ENCODE measurements at regions not wholly inside any gene's neighbourhood (a gene's known extent, or its start where the extent isn't known, plus 50 kb on each side); places are given as distances from the start of the nearest gene placed in this dataset.
A peak's percentile ranks its signal among the peaks of the same experiment; 100 is the strongest.
"Not testable (repeated sequence)": the region's sequence is repeated elsewhere in the genome, so short reads cannot be mapped to it uniquely, and the experiment has no call there.

DNA sequence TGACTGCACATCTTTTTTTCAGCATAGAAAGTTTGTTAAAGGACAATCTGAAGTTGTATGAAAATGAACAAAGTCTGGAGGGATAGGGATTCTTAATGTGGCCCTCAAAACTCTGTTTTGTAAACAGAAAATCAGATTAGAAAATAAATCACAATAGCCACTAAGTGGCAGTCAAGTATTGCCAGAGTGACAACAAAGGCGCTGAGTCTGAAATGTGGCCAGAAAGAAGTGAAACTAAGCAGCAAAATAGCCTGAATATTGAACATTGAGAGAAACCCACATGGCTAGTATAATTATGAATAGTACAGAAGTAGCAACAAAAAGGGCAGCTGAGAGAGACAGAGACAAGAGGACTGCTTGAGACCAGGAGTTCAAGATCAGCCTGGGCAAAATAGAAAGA is 81.1 kb upstream of the CT45A1 start:
- Histone ChIP-seq H3K9me3 (ENCODE audit: control insufficient read depth, low read length) (no peaks in the 10 kb centered on the region), H3K27me3 (replicated peaks; ENCODE audit: control insufficient read depth, insufficient read depth, low read length) (peaks cover 32% of the 10 kb centered on the region), H3K36me3 (ENCODE audit: control insufficient read depth, insufficient read depth, low read length, severe bottlenecking) (no peaks in the 10 kb centered on the region), H3K4me3 (ENCODE audit: low read length) (no peak overlapping the region), H3K9ac (ENCODE audit: low read length) (no peak overlapping the region), H3K4me1 (ENCODE audit: control insufficient read depth, insufficient read depth, low read length) (no peaks in the 10 kb centered on the region)
- peak; percentile 8 for DNase-seq (ENCODE audit: low read depth)

DNA sequence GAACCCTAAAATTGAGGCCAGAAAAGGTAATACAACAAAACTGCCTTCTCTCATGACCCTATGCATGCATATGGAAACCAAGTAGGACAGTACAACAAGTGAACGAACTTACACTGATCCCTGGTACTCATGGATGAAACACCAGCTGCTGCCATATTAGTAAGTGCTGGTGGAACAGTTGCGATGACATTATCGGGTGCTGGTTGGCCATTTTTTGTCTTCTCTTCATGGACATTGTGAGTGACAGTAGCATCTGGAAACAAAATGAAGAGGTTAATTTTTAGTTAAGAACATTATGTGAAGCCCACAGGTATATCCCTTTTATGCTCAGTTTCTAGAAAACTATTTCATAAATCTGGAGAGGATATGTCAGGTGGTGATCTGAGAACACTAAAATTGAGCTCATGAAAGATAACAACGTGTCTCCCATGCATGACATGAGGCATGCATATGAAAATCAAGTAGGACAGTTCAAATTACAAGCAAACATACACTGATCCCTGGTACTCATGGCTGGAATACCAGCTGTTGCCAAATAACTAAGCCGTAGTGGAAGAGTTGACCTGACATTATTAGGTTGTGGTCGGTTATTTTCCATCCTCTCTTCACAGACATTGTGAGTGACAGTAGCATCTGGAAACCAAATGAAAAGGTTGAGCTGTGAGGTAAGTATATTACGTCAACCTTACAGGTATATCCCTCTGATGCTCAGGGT is 74.2 kb upstream of the CT45A1 start:
- Histone ChIP-seq H3K9ac (ENCODE audit: low read length) (no peak overlapping the region), H3K27me3 (replicated peaks; ENCODE audit: control insufficient read depth, insufficient read depth, low read length) (peaks cover 43% of the 10 kb centered on the region), H3K36me3 (ENCODE audit: control insufficient read depth, insufficient read depth, low read length, severe bottlenecking) (no peaks in the 10 kb centered on the region), H3K4me1 (ENCODE audit: control insufficient read depth, insufficient read depth, low read length) (no peaks in the 10 kb centered on the region), H3K9me3 (ENCODE audit: control insufficient read depth, low read length) (no peaks in the 10 kb centered on the region), H3K4me3 (ENCODE audit: low read length) (no peak overlapping the region)
- DNase-seq (ENCODE audit: low read depth) = no peak

DNA sequence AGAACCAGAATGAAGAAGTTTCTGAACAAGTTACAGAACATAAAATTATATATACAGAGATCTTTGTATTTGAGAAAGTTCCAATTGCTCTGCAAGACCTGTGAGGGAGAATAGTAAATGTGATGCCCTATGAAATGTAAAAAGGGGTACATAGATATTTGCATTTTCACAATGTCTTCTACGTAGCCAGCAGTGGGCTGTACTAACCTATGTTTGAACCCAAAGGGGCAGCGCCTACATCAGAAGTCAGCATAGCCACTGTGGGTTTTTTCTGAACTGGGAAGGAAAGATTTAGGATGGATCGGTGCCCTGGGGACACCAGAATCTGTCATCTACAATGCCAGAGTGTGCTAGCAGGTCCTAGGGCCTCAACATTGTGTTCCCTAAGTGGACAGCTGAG is 69.5 kb upstream of the CT45A1 start:
- no peak overlapping the region for H3K9ac ChIP-seq (ENCODE audit: low read length)
- H3K9me3 ChIP-seq (ENCODE audit: control insufficient read depth, low read length) = no peaks in the 10 kb centered on the region
- no peak for DNase-seq (ENCODE audit: low read depth)
- peaks cover 23% of the 10 kb centered on the region for H3K27me3 ChIP-seq (replicated peaks; ENCODE audit: control insufficient read depth, insufficient read depth, low read length)
- no peaks in the 10 kb centered on the region for H3K4me1 ChIP-seq (ENCODE audit: control insufficient read depth, insufficient read depth, low read length)
- H3K36me3 ChIP-seq (ENCODE audit: control insufficient read depth, insufficient read depth, low read length, severe bottlenecking) = no peaks in the 10 kb centered on the region
- no peak overlapping the region for H3K4me3 ChIP-seq (ENCODE audit: low read length)

DNA sequence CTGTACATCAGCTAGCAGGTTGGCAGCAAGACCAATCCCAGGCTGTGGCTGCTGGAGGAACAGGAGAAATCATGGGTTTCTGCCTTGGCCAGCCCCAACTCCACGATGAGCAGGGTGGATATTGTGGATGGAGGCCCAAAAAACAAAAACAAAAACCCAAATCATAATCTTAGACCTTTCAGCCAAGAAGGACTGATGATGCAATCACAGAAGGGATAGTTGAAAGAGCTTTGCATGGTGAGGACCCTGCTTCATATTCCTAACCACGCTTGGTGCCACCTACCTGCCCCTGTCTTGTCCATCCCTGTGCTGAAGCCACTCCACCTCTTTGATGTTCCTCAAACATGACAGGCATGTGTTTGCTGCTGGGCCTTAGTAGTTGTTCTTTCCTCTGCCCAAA is 68.8 kb upstream of the CT45A1 start:
- no peak for DNase-seq (ENCODE audit: low read depth)
- Histone ChIP-seq H3K9ac (ENCODE audit: low read length) (no peak overlapping the region), H3K27me3 (replicated peaks; ENCODE audit: control insufficient read depth, insufficient read depth, low read length) (peaks cover 23% of the 10 kb centered on the region), H3K4me1 (ENCODE audit: control insufficient read depth, insufficient read depth, low read length) (no peaks in the 10 kb centered on the region), H3K4me3 (ENCODE audit: low read length) (no peak overlapping the region), H3K9me3 (ENCODE audit: control insufficient read depth, low read length) (no peaks in the 10 kb centered on the region), H3K36me3 (ENCODE audit: control insufficient read depth, insufficient read depth, low read length, severe bottlenecking) (no peaks in the 10 kb centered on the region)

DNA sequence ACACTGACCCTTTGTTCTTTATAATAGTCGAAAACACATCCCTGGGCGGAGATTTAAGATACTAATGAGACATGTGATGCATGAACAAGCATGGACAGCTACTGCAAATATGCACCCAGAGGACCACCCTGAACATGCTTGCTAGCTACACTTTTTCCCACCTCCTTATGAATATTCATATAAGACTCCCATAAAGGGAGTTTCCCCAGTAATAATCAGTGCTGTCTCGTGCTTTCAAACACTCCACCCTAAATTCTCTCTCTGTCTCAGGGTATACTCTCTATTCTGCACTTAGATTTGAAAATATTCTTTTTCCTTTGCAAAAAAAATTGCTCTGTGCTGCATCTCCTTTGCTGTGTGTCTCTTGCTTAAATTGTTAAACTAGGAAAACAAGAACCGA is 64.4 kb upstream of the CT45A1 start:
- Histone ChIP-seq H3K36me3 (ENCODE audit: control insufficient read depth, insufficient read depth, low read length, severe bottlenecking) (no peaks in the 10 kb centered on the region), H3K4me1 (ENCODE audit: control insufficient read depth, insufficient read depth, low read length) (no peaks in the 10 kb centered on the region), H3K4me3 (ENCODE audit: low read length) (no peak overlapping the region), H3K27me3 (replicated peaks; ENCODE audit: control insufficient read depth, insufficient read depth, low read length) (peaks cover 10% of the 10 kb centered on the region), H3K9ac (ENCODE audit: low read length) (no peak overlapping the region), H3K9me3 (ENCODE audit: control insufficient read depth, low read length) (no peaks in the 10 kb centered on the region)
- no peak for DNase-seq (ENCODE audit: low read depth)

DNA sequence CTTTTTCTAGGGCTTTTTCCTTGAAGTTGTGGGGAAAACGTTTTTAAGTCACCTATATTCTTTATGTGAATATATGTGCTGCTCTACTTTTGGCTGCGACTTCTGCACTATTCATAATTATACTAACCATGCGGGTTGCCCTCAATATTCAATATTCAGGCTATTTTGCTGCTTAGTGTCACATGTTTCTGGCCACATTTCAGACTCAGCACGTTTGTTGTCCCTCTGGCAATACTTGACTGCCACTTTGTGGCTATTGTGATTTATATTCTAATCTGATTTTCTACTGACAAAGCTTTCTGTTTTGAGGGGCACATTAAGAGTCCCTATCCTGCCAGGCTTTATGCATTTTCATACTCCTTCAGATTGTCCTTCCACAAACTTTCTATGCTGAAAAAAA is 63.9 kb upstream of the CT45A1 start:
- no peak overlapping the region for H3K4me3 ChIP-seq (ENCODE audit: low read length)
- H3K9ac ChIP-seq (ENCODE audit: low read length) = no peak overlapping the region
- no peak for DNase-seq (ENCODE audit: low read depth)
- no peaks in the 10 kb centered on the region for H3K9me3 ChIP-seq (ENCODE audit: control insufficient read depth, low read length)
- peaks cover 10% of the 10 kb centered on the region for H3K27me3 ChIP-seq (replicated peaks; ENCODE audit: control insufficient read depth, insufficient read depth, low read length)
- no peaks in the 10 kb centered on the region for H3K4me1 ChIP-seq (ENCODE audit: control insufficient read depth, insufficient read depth, low read length)
- no peaks in the 10 kb centered on the region for H3K36me3 ChIP-seq (ENCODE audit: control insufficient read depth, insufficient read depth, low read length, severe bottlenecking)

DNA sequence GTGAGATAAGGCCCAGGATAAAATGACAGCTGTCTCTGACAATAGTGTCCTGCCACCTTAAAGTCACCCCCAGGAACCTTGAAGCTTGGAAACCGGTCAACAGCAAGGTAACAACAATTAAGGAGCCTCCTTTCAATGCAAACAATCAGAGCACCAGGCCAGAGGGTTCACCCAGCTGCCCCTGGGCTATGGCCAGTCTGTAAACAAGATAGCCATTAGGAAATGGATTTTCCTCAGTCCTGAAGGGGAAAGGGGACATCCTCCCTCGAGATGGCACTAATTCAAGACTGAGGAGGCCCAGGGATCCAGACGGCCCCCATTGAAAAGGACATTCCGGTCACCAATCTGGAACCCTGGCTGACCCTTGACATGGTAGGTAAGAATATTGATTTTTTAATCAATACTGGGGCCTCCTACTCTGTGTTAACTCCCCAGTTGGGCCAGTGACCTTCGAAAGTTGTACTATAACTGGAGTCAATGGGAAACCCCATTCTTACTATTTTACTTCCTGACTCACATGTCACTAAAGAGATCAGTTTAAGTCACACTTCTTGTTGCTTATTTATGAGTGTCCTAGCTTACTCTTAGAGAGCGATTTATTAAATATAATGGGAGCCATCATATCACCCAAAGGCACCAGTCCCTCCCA is 61.7 kb upstream of the CT45A1 start:
- no peak for DNase-seq (ENCODE audit: low read depth)
- H3K9ac ChIP-seq (ENCODE audit: low read length) = no peak overlapping the region
- no peaks in the 10 kb centered on the region for H3K4me1 ChIP-seq (ENCODE audit: control insufficient read depth, insufficient read depth, low read length)
- peaks cover 10% of the 10 kb centered on the region for H3K27me3 ChIP-seq (replicated peaks; ENCODE audit: control insufficient read depth, insufficient read depth, low read length)
- no peaks in the 10 kb centered on the region for H3K9me3 ChIP-seq (ENCODE audit: control insufficient read depth, low read length)
- H3K4me3 ChIP-seq (ENCODE audit: low read length) = no peak overlapping the region
- no peaks in the 10 kb centered on the region for H3K36me3 ChIP-seq (ENCODE audit: control insufficient read depth, insufficient read depth, low read length, severe bottlenecking)

DNA sequence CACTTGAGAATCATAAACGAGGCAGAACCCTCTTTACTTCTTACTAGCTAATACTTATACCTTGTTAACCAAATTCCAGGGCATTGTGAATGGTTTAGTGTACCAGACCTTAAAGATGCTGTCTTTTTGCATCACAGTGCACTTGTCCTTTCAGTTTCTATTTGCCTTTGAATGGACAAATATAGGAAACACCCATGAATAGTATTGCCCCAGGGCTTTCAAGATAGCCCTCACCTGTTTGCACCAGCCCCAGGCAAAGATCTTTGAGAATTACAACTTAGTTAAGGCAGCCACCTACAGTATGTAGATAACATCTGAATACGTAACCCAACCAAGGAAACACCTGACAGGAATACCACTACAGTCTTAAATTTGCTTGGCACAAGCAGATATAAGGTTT is 60.8 kb upstream of the CT45A1 start:
- peaks cover 13% of the 10 kb centered on the region for H3K27me3 ChIP-seq (replicated peaks; ENCODE audit: control insufficient read depth, insufficient read depth, low read length)
- H3K36me3 ChIP-seq (ENCODE audit: control insufficient read depth, insufficient read depth, low read length, severe bottlenecking) = no peaks in the 10 kb centered on the region
- no peak for DNase-seq (ENCODE audit: low read depth)
- H3K9me3 ChIP-seq (ENCODE audit: control insufficient read depth, low read length) = no peaks in the 10 kb centered on the region
- no peaks in the 10 kb centered on the region for H3K4me1 ChIP-seq (ENCODE audit: control insufficient read depth, insufficient read depth, low read length)
- H3K9ac ChIP-seq (ENCODE audit: low read length) = no peak overlapping the region
- no peak overlapping the region for H3K4me3 ChIP-seq (ENCODE audit: low read length)

DNA sequence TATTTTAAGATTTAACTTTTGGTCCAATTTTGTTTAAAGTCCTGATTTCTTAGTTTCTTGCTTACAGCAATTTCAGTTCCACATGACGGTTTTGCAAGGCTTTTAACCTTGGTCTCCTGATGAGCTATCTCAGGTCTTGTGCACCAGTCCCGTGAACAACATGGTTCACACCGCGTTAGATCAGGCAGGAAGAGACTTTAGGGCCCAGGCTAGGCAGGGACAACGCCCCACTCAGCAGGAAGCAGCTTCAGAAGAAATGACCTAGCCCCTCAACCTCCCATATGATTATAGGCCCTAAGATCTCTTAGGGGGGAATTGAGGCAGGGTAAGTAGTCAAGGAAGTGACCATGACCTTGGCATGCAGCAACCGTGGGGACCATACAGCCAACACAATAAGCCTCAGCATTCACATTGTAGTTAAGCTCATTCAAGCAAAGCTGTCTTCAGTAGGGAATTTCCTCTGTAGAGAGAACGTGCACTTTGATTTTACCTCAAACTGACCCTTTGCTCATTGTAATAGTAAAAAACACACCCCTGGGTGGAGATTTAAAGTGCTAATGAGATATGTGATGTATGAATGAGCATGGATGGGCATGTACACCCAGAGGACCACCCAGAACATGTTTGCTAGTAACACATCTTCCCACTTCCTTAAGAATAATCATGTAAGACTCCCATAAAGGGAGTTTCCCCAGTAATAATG is 55.3 kb upstream of the CT45A1 start:
- not testable (repeated sequence) for H3K9ac ChIP-seq (ENCODE audit: low read length); DNase-seq (ENCODE audit: low read depth); H3K36me3 ChIP-seq (ENCODE audit: control insufficient read depth, insufficient read depth, low read length, severe bottlenecking); H3K4me3 ChIP-seq (ENCODE audit: low read length); H3K9me3 ChIP-seq (ENCODE audit: control insufficient read depth, low read length); H3K27me3 ChIP-seq (replicated peaks; ENCODE audit: control insufficient read depth, insufficient read depth, low read length); H3K4me1 ChIP-seq (ENCODE audit: control insufficient read depth, insufficient read depth, low read length)
